ENCODE measurements at regions not wholly inside any gene's neighbourhood (a gene's known extent, or its start where the extent isn't known, plus 50 kb on each side); places are given as distances from the start of the nearest gene placed in this dataset.

GRCh38 chr16:6618874-6619273 is 713.8 kb upstream of the RBFOX1 start:
- TF ChIP-seq CTCF (IDR thresholded peaks at IDR 0.05 in 8 of 11, conservative IDR thresholded peaks at IDR 0.05 in 3 of 11) (no peak), POLR2A (IDR thresholded peaks at IDR 0.05) (no peak)
